ENCODE measurements at regions not wholly inside any gene's neighbourhood (a gene's known extent, or its start where the extent isn't known, plus 50 kb on each side); places are given as distances from the start of the nearest gene placed in this dataset.

- WGBS, 2 donors = 85% methylated on average over 4 of the region's 4 CpGs; no CpG with 5 or more reads in 1 of the 2 donors
- Histone ChIP-seq H3K36me3 (replicated peaks in 1 of 2; ENCODE audit: insufficient read depth in 1 of 2, low read depth in 2 of 2) (no peaks in the 10 kb centered on the region), H3K27ac (no peak overlapping the region), H3K9me3 (no peaks in the 10 kb centered on the region), H3K4me3 (no peak overlapping the region), H3K4me1 (peaks cover 11% of the 10 kb centered on the region), H3K27me3 (no peaks in the 10 kb centered on the region)
- intact Hi-C loops (cut with DNase I) = no loop called here
- DNase-seq = no peak
- TF ChIP-seq POLR2A (IDR thresholded peaks at IDR 0.05) = no peak
- TF ChIP-seq CTCF (IDR thresholded peaks at IDR 0.05) = no peak
- no peak for ATAC-seq
These were observed 202.4 kb downstream of the C9orf50 start for GRCh38 chr9:129418451-129418850.

- intact Hi-C loops (cut with DNase I) = no loop called here
- ATAC-seq (no peak), DNase-seq (no peak)
- no peak overlapping the region for H3K27ac ChIP-seq
- H3K4me3 ChIP-seq = no peak overlapping the region
- TF ChIP-seq POLR2A (IDR thresholded peaks at IDR 0.05) (no peak), CTCF (IDR thresholded peaks at IDR 0.05) (no peak)
- no peaks in the 10 kb centered on the region for H3K36me3 ChIP-seq (replicated peaks in 1 of 2; ENCODE audit: insufficient read depth in 1 of 2, low read depth in 2 of 2)
- no peaks in the 10 kb centered on the region for H3K27me3 ChIP-seq
- WGBS, 2 donors = 49 to 62% methylated on average over 9 to 11 of the region's 12 CpGs
- peaks cover 20% of the 10 kb centered on the region for H3K4me1 ChIP-seq
- H3K9me3 ChIP-seq = no peaks in the 10 kb centered on the region
These were observed 203.9 kb downstream of the C9orf50 start for GRCh38 chr9:129416821-129417539.

- TF ChIP-seq CTCF (IDR thresholded peaks at IDR 0.05) (no peak), POLR2A (IDR thresholded peaks at IDR 0.05) (no peak)
- no peak overlapping the region for H3K27ac ChIP-seq
- no peak for DNase-seq
These were observed 204.8 kb downstream of the C9orf50 start for GRCh38 chr9:129415942-129416651.

GRCh38 chr9:129414993-129415941 is 205.6 kb downstream of the C9orf50 start:
- ATAC-seq (no peak), DNase-seq (no peak)
- Histone ChIP-seq H3K27me3 (no peaks in the 10 kb centered on the region), H3K9me3 (no peaks in the 10 kb centered on the region), H3K4me3 (no peak overlapping the region), H3K4me1 (peaks cover 20% of the 10 kb centered on the region), H3K27ac (peak overlapping the region in 2 of 4 donors; percentile 87 to 100), H3K36me3 (replicated peaks in 1 of 2; ENCODE audit: insufficient read depth in 1 of 2, low read depth in 2 of 2) (no peaks in the 10 kb centered on the region)
- 88 to 92% methylated on average over 13 to 16 of the region's 21 CpGs for WGBS, 2 donors
- TF ChIP-seq CTCF (IDR thresholded peaks at IDR 0.05) (no peak), POLR2A (IDR thresholded peaks at IDR 0.05) (no peak)
- intact Hi-C loops (cut with DNase I) = no loop called here

More at GRCh38 chr9:129415942-129416651, 204.8 kb downstream of the C9orf50 start:
- H3K4me1 ChIP-seq = peaks cover 20% of the 10 kb centered on the region
- H3K27me3 ChIP-seq = no peaks in the 10 kb centered on the region
- ATAC-seq = no peak
- no peaks in the 10 kb centered on the region for H3K9me3 ChIP-seq
- no peaks in the 10 kb centered on the region for H3K36me3 ChIP-seq (replicated peaks in 1 of 2; ENCODE audit: insufficient read depth in 1 of 2, low read depth in 2 of 2)
- H3K4me3 ChIP-seq = no peak overlapping the region
- intact Hi-C loops (cut with DNase I) = no loop called here
- WGBS, 2 donors = 78 to 92% methylated on average over 7 to 26 of the region's 26 CpGs

Data from body of pancreas (tissue), 4 donors.